ENCODE measurements at regions not wholly inside any gene's neighbourhood (a gene's known extent, or its start where the extent isn't known, plus 50 kb on each side); places are given as distances from the start of the nearest gene placed in this dataset.

GRCh38 chr2:19114754-19115231 is 243.6 kb downstream of the OSR1 start:
- no peak for DNase-seq
- Histone ChIP-seq H3K27me3 (no peaks in the 10 kb centered on the region), H3K4me3 (no peak overlapping the region), H3K27ac (no peak overlapping the region), H3K4me1 (ENCODE audit: insufficient read depth) (no peaks in the 10 kb centered on the region), H3K9me3 (no peaks in the 10 kb centered on the region), H3K36me3 (no peaks in the 10 kb centered on the region)
- TF ChIP-seq CTCF (IDR thresholded peaks at IDR 0.05) (no peak), EP300 (IDR thresholded peaks at IDR 0.05) (no peak), POLR2A (IDR thresholded peaks at IDR 0.05) (no peak)
- intact Hi-C loops (cut with DNase I), result no loop called here

- TF ChIP-seq POLR2A (IDR thresholded peaks at IDR 0.05) (no peak), EP300 (IDR thresholded peaks at IDR 0.05) (no peak), CTCF (IDR thresholded peaks at IDR 0.05) (no peak)
- DNase-seq, result no peak
- intact Hi-C loops (cut with DNase I), result no loop called here
- H3K27ac ChIP-seq, result no peak overlapping the region
- no peak overlapping the region for H3K4me3 ChIP-seq
- no peaks in the 10 kb centered on the region for H3K4me1 ChIP-seq (ENCODE audit: insufficient read depth)
- H3K36me3 ChIP-seq, result no peaks in the 10 kb centered on the region
- no peaks in the 10 kb centered on the region for H3K9me3 ChIP-seq
- H3K27me3 ChIP-seq, result no peaks in the 10 kb centered on the region
- 14 to 44% (median 20%) methylated on average over 1 of the region's 1 CpG for WGBS, 3 donors
These were observed 244.3 kb downstream of the OSR1 start for GRCh38 chr2:19114126-19114525.

GRCh38 chr2:19111354-19111753 is 247.1 kb downstream of the OSR1 start:
- Histone ChIP-seq H3K9me3 (no peaks in the 10 kb centered on the region), H3K36me3 (no peaks in the 10 kb centered on the region), H3K4me1 (ENCODE audit: insufficient read depth) (peaks cover 2% of the 10 kb centered on the region), H3K27me3 (no peaks in the 10 kb centered on the region), H3K4me3 (no peak overlapping the region), H3K27ac (no peak overlapping the region)
- DNase-seq, result no peak
- TF ChIP-seq POLR2A (IDR thresholded peaks at IDR 0.05), result no peak
- TF ChIP-seq CTCF (IDR thresholded peaks at IDR 0.05), result no peak
- TF ChIP-seq EP300 (IDR thresholded peaks at IDR 0.05), result no peak
- WGBS, 3 donors, result 60 to 72% (median 65%) methylated on average over 3 of the region's 3 CpGs
- intact Hi-C loops (cut with DNase I), result no loop called here

- intact Hi-C loops (cut with DNase I), result no loop called here
- no peaks in the 10 kb centered on the region for H3K9me3 ChIP-seq
- no peak for TF ChIP-seq EP300 (IDR thresholded peaks at IDR 0.05)
- TF ChIP-seq POLR2A (IDR thresholded peaks at IDR 0.05), result no peak
- TF ChIP-seq CTCF (IDR thresholded peaks at IDR 0.05), result no peak
- no peak for DNase-seq
- no peak overlapping the region for H3K4me3 ChIP-seq
- WGBS, 3 donors, result 85 to 95% (median 93%) methylated on average over 5 of the region's 5 CpGs
- no peaks in the 10 kb centered on the region for H3K27me3 ChIP-seq
- H3K4me1 ChIP-seq (ENCODE audit: insufficient read depth), result peaks cover 4% of the 10 kb centered on the region
- H3K36me3 ChIP-seq, result no peaks in the 10 kb centered on the region
- no peak overlapping the region for H3K27ac ChIP-seq
These were observed 248.9 kb downstream of the OSR1 start for GRCh38 chr2:19109518-19109917.

- no peaks in the 10 kb centered on the region for H3K9me3 ChIP-seq
- peaks cover 4% of the 10 kb centered on the region for H3K4me1 ChIP-seq (ENCODE audit: insufficient read depth)
- WGBS, 3 donors, result 10 to 47% (median 17%) methylated on average over 1 of the region's 1 CpG
- no peaks in the 10 kb centered on the region for H3K27me3 ChIP-seq
- intact Hi-C loops (cut with DNase I), result no loop called here
- TF ChIP-seq POLR2A (IDR thresholded peaks at IDR 0.05) (no peak), EP300 (IDR thresholded peaks at IDR 0.05) (no peak), CTCF (IDR thresholded peaks at IDR 0.05) (no peak)
- H3K27ac ChIP-seq, result no peak overlapping the region
- H3K36me3 ChIP-seq, result no peaks in the 10 kb centered on the region
- H3K4me3 ChIP-seq, result no peak overlapping the region
- no peak for DNase-seq
These were observed 252.0 kb downstream of the OSR1 start for GRCh38 chr2:19106376-19106775.

All from ovary (tissue), 7 donors.